Liver (tissue), 8 donors: ENCODE measurements at regions not wholly inside any gene's neighbourhood (a gene's known extent, or its start where the extent isn't known, plus 50 kb on each side); places are given as distances from the start of the nearest gene placed in this dataset.

Experiments used
- DNase-seq: peaks from one replicate; pipeline ENCODE4 v3.0.0-alpha.2; 2017; ENCODE audit warnings: low spot score
- H3K27ac ChIP-seq, 2 donors: one replicate each; pipeline ENCODE4 v1.7.0; 2013; ENCODE audit warnings: inconsistent platforms in 2 of 2, low read length in 2 of 2, control low read depth in 1 of 2, low read depth in 1 of 2, mild to moderate bottlenecking in 1 of 2
- H3K27me3 ChIP-seq, 4 donors: one replicate each; pipeline versions ENCODE4 v1.6.1 to v1.7.0; 2013; ENCODE audit warnings: low read length in 3 of 4, inconsistent platforms in 1 of 4, mild to moderate bottlenecking in 1 of 4, moderate library complexity in 1 of 4; ENCODE audit not compliant: control insufficient read depth in 4 of 4, insufficient read depth in 4 of 4
- H3K36me3 ChIP-seq, 4 donors: one replicate each; pipeline versions ENCODE4 v1.6.1 to v1.7.0; 2013; ENCODE audit warnings: low read length in 3 of 4, mild to moderate bottlenecking in 3 of 4, low read depth in 1 of 4, moderate library complexity in 1 of 4; ENCODE audit not compliant: control insufficient read depth in 4 of 4, insufficient read depth in 3 of 4
- H3K4me1 ChIP-seq, 4 donors: one replicate each; pipeline versions ENCODE4 v1.6.1 to v1.7.0; 2013; ENCODE audit warnings: low read length in 3 of 4, mild to moderate bottlenecking in 3 of 4, moderate library complexity in 1 of 4; ENCODE audit not compliant: control insufficient read depth in 4 of 4, insufficient read depth in 4 of 4
- H3K4me3 ChIP-seq, 3 donors: one replicate each; pipeline versions ENCODE4 v1.6.1 to v1.7.0; 2013; ENCODE audit warnings: low read length in 3 of 3, control low read depth in 1 of 3, low read depth in 1 of 3, mild to moderate bottlenecking in 1 of 3
- H3K9ac ChIP-seq, 2 donors: one replicate each; pipeline ENCODE4 v1.7.0; 2013; ENCODE audit warnings: low read length in 2 of 2, mild to moderate bottlenecking in 2 of 2, moderate library complexity in 2 of 2, control low read depth in 1 of 2, low read depth in 1 of 2
- H3K9me3 ChIP-seq, 4 donors: one replicate each; pipeline versions ENCODE4 v1.6.1 to v1.7.0; 2013; ENCODE audit warnings: low read length in 3 of 4; ENCODE audit not compliant: control insufficient read depth in 4 of 4
- ATF3 ChIP-seq: IDR thresholded peaks from 2 replicates; pipeline ENCODE4 v1.6.1; 2016; ENCODE audit warnings: antibody characterized with exemption
- CTCF ChIP-seq: fragments of 150-350 bp; IDR thresholded peaks from 2 replicates; pipeline ENCODE4 v1.5.1; 2017; ENCODE audit warnings: improper control_type of control experiment, low read depth, low read length; ENCODE audit not compliant: missing input control
- EGR1 ChIP-seq, 2 donors: IDR thresholded peaks; 2 replicates each; pipeline ENCODE4 v1.6.1; 2016 to 2018; ENCODE audit warnings: antibody characterized with exemption in 2 of 2, low read depth in 2 of 2
- FOXA1 ChIP-seq: IDR thresholded peaks from 2 replicates; pipeline ENCODE4 v1.6.1; 2016; ENCODE audit warnings: antibody characterized with exemption
- FOXA2 ChIP-seq: IDR thresholded peaks from 2 replicates; pipeline ENCODE4 v1.6.1; 2016; ENCODE audit warnings: antibody characterized with exemption
- GABPA ChIP-seq, 2 donors: IDR thresholded peaks in 1 of 2; conservative IDR thresholded peaks in 1 of 2; 2 replicates each; pipeline ENCODE4 v1.6.1; 2016; ENCODE audit warnings: antibody characterized with exemption in 2 of 2, mild to moderate bottlenecking in 1 of 2, moderate library complexity in 1 of 2
- HNF4A ChIP-seq, 2 donors: conservative IDR thresholded peaks; 2 replicates each; pipeline ENCODE4 v1.6.1; 2016; ENCODE audit warnings: antibody characterized with exemption in 2 of 2, mild to moderate bottlenecking in 2 of 2
- HNF4G ChIP-seq: IDR thresholded peaks from 2 replicates; pipeline ENCODE4 v1.6.1; 2016; ENCODE audit warnings: antibody characterized with exemption
- MAX ChIP-seq: IDR thresholded peaks from 2 replicates; pipeline ENCODE4 v1.6.1; 2016; ENCODE audit warnings: antibody characterized with exemption
- NR2F2 ChIP-seq: IDR thresholded peaks from 2 replicates; pipeline ENCODE4 v1.6.1; 2016; ENCODE audit warnings: antibody characterized with exemption
- RAD21 ChIP-seq, 2 donors: IDR thresholded peaks; 2 replicates each; pipeline ENCODE4 v1.6.1; 2016; ENCODE audit warnings: antibody characterized with exemption in 2 of 2, mild to moderate bottlenecking in 2 of 2
- RXRA ChIP-seq, 2 donors: IDR thresholded peaks; 2 replicates each; pipeline ENCODE4 v1.6.1; 2017 to 2018; ENCODE audit warnings: antibody characterized with exemption in 2 of 2, mild to moderate bottlenecking in 1 of 2
- SP1 ChIP-seq: IDR thresholded peaks from 2 replicates; pipeline ENCODE4 v1.6.1; 2018; ENCODE audit warnings: antibody characterized with exemption, mild to moderate bottlenecking
- TAF1 ChIP-seq: conservative IDR thresholded peaks from 2 replicates; pipeline ENCODE4 v1.6.1; 2016; ENCODE audit warnings: antibody characterized with exemption, mild to moderate bottlenecking
- YY1 ChIP-seq: IDR thresholded peaks from 2 replicates; pipeline ENCODE4 v1.6.1; 2016; ENCODE audit warnings: antibody characterized with exemption, mild to moderate bottlenecking
- ZBTB33 ChIP-seq: IDR thresholded peaks from 2 replicates; pipeline ENCODE4 v1.6.1; 2016; ENCODE audit warnings: antibody characterized with exemption
- whole genome bisulfite sequencing: extraction: QIAGEN DNeasy Blood & Tissue Kit; methylation state at CpG from one replicate; pipeline ENCODE4 v1.1.7; 2013; 5-methylcytosine and 5-hydroxymethylcytosine counted together
- TF ChIP-seq, protein P1 (sequence below): IDR thresholded peaks from 2 replicates; pipeline ENCODE4 v1.6.1; 2016; ENCODE audit warnings: antibody characterized with exemption, mild to moderate bottlenecking
- donor health status: healthy.
- donor health status: healthy.
- donor health status: healthy.
- donor health status: healthy.
- donor health status: healthy.

- WGBS: 73% methylated on average over 6 of the region's 6 CpGs
- Histone ChIP-seq H3K36me3 (no peaks in the 10 kb centered on the region), H3K27me3 (no peaks in the 10 kb centered on the region), H3K4me3 (peak overlapping the region; percentile 17 to 28 (median 21)), H3K27ac (no peak overlapping the region), H3K9ac (no peak overlapping the region), H3K9me3 (no peaks in the 10 kb centered on the region), H3K4me1 (peaks cover 0 to 8% (median under 1%) of the 10 kb centered on the region in 4 donors)
- TF ChIP-seq SP1 (no peak), EGR1 (IDR thresholded peaks at IDR 0.05; ENCODE audit: low read depth in 2 of 2) (no peak), NR2F2 (no peak), YY1 (no peak), TAF1 (no peak), ZBTB33 (no peak), HNF4A (conservative IDR thresholded peaks at IDR 0.05) (no peak), FOXA2 (no peak), MAX (no peak), RAD21 (IDR thresholded peaks at IDR 0.05) (no peak), HNF4G (no peak), GABPA (IDR thresholded peaks at IDR 0.05 in 1 of 2, conservative IDR thresholded peaks at IDR 0.05 in 1 of 2) (no peak), CTCF (no peak), RXRA (IDR thresholded peaks at IDR 0.05) (no peak), FOXA1 (no peak), ATF3 (no peak)
- TF ChIP-seq, protein P1, sequence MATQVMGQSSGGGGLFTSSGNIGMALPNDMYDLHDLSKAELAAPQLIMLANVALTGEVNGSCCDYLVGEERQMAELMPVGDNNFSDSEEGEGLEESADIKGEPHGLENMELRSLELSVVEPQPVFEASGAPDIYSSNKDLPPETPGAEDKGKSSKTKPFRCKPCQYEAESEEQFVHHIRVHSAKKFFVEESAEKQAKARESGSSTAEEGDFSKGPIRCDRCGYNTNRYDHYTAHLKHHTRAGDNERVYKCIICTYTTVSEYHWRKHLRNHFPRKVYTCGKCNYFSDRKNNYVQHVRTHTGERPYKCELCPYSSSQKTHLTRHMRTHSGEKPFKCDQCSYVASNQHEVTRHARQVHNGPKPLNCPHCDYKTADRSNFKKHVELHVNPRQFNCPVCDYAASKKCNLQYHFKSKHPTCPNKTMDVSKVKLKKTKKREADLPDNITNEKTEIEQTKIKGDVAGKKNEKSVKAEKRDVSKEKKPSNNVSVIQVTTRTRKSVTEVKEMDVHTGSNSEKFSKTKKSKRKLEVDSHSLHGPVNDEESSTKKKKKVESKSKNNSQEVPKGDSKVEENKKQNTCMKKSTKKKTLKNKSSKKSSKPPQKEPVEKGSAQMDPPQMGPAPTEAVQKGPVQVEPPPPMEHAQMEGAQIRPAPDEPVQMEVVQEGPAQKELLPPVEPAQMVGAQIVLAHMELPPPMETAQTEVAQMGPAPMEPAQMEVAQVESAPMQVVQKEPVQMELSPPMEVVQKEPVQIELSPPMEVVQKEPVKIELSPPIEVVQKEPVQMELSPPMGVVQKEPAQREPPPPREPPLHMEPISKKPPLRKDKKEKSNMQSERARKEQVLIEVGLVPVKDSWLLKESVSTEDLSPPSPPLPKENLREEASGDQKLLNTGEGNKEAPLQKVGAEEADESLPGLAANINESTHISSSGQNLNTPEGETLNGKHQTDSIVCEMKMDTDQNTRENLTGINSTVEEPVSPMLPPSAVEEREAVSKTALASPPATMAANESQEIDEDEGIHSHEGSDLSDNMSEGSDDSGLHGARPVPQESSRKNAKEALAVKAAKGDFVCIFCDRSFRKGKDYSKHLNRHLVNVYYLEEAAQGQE: no peak
- no peak for DNase-seq
These were observed 390.8 kb downstream of the POM121L12 start for GRCh38 chr7:53426145-53426750.
